ENCODE measurements at regions not wholly inside any gene's neighbourhood (a gene's known extent, or its start where the extent isn't known, plus 50 kb on each side); places are given as distances from the start of the nearest gene placed in this dataset.

DNA sequence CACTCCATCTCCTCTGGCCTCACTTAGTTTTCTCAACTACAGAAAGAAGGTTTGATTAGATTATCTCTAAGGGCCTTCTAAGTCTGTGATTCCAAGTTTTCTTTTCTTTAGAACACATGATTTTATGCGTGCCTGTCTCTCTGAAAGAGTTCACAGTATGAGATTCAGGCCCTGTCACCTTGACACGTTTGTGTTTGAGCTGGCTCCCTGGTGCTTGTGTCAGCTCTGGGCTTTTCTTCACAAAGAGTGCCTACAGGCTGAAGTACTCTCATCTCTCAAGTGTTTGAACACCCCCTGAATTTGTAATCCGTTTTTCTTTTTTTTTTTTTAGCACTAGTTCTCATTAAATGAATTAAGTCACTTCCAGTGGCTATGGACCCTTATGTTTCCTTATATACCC is 306.9 kb upstream of the C9orf72 start:
- no peaks in the 10 kb centered on the region for H3K79me1 ChIP-seq (ENCODE audit: low read depth in 1 of 2, low read length in 2 of 2)
- H4K8ac ChIP-seq (ENCODE audit: low read depth in 2 of 2, low read length in 2 of 2): no peak overlapping the region
- no peak overlapping the region for H3K18ac ChIP-seq (ENCODE audit: low read depth, low read length)
- H3K4me1 ChIP-seq (ENCODE audit: control insufficient read depth, insufficient read depth, low read length): no peaks in the 10 kb centered on the region
- no peaks in the 10 kb centered on the region for H3K36me3 ChIP-seq (ENCODE audit: control insufficient read depth, insufficient read depth, low read length)
- H3K27ac ChIP-seq (ENCODE audit: insufficient read depth, low read length): no peak overlapping the region
- no peak overlapping the region for H3K23ac ChIP-seq (ENCODE audit: low read depth, low read length)
- no peak overlapping the region for H2AK5ac ChIP-seq (ENCODE audit: low read depth, low read length)
- no peaks in the 10 kb centered on the region for H3K9me1 ChIP-seq (ENCODE audit: insufficient read depth, low read length)
- H2BK15ac ChIP-seq (ENCODE audit: low read depth, low read length): no peak overlapping the region
- no peak overlapping the region for H3K56ac ChIP-seq (ENCODE audit: extremely low read depth, insufficient read depth, low read length)
- H3K4me2 ChIP-seq (ENCODE audit: low read depth, low read length): no peak overlapping the region
- no peak overlapping the region for H2BK120ac ChIP-seq (ENCODE audit: low read depth, low read length)
- no peak overlapping the region for H4K91ac ChIP-seq (ENCODE audit: insufficient read depth, low read depth, low read length)
- DNase-seq (no peak), ATAC-seq (ENCODE audit: low read depth) (no peak)
- no peak overlapping the region for H2BK20ac ChIP-seq (ENCODE audit: low read depth, low read length)
- H2BK5ac ChIP-seq (ENCODE audit: low read depth, low read length, poor library complexity, severe bottlenecking): no peak overlapping the region
- dilution Hi-C loops (cut with HindIII; ENCODE audit: low sequenced_read_pairs, unreplicated experiment) (no loop called here), in situ Hi-C loops (cut with MboI; ENCODE audit: low sequenced_read_pairs) (no loop called here), intact Hi-C loops (cut with micrococcal nuclease) (no loop called here)
- no CpG with 5 or more reads among the region's 3 CpGs for WGBS, 2 experiments (ENCODE audit: extremely low coverage in 2 of 2, insufficient read length in 1 of 2)
- POLR2A ChIA-PET (ENCODE audit: unreplicated experiment): no interaction called here
- H2AK9ac ChIP-seq (replicated peaks; ENCODE audit: low read depth, low read length, poor library complexity): no peak overlapping the region
- H3K9ac ChIP-seq (ENCODE audit: low read depth, low read length): no peak overlapping the region
- TF ChIP-seq MAZ (IDR thresholded peaks at IDR 0.05; ENCODE audit: borderline replicate concordance, low read depth, low read length) (no peak), RCOR1 (IDR thresholded peaks at IDR 0.05; ENCODE audit: insufficient replicate concordance, low read length) (no peak), MXI1 (IDR thresholded peaks at IDR 0.05; ENCODE audit: borderline replicate concordance, low read depth, low read length) (no peak), RFX5 (IDR thresholded peaks at IDR 0.05; ENCODE audit: low read depth, low read length) (no peak), CHD1 (IDR thresholded peaks at IDR 0.05; ENCODE audit: low read depth, low read length) (no peak), CEBPB (IDR thresholded peaks at IDR 0.05; ENCODE audit: low read depth, low read length) (no peak), SMC3 (IDR thresholded peaks at IDR 0.05; ENCODE audit: low read depth, low read length) (no peak), RAD21 (IDR thresholded peaks at IDR 0.05; ENCODE audit: low read length) (no peak), POLR2A (IDR thresholded peaks at IDR 0.05; ENCODE audit: low read depth, low read length) (no peak), FOS (IDR thresholded peaks at IDR 0.05; ENCODE audit: low read depth, low read length) (no peak), BHLHE40 (IDR thresholded peaks at IDR 0.05; ENCODE audit: low read depth, low read length) (no peak), NFE2L2 (IDR thresholded peaks at IDR 0.05; ENCODE audit: low read depth, low read length) (no peak), MAFK (IDR thresholded peaks at IDR 0.05; ENCODE audit: low read depth, low read length) (no peak)
- TF ChIP-seq, protein P1, sequence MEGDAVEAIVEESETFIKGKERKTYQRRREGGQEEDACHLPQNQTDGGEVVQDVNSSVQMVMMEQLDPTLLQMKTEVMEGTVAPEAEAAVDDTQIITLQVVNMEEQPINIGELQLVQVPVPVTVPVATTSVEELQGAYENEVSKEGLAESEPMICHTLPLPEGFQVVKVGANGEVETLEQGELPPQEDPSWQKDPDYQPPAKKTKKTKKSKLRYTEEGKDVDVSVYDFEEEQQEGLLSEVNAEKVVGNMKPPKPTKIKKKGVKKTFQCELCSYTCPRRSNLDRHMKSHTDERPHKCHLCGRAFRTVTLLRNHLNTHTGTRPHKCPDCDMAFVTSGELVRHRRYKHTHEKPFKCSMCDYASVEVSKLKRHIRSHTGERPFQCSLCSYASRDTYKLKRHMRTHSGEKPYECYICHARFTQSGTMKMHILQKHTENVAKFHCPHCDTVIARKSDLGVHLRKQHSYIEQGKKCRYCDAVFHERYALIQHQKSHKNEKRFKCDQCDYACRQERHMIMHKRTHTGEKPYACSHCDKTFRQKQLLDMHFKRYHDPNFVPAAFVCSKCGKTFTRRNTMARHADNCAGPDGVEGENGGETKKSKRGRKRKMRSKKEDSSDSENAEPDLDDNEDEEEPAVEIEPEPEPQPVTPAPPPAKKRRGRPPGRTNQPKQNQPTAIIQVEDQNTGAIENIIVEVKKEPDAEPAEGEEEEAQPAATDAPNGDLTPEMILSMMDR (conservative IDR thresholded peaks at IDR 0.05; ENCODE audit: low read depth, low read length): no peak
- TF ChIP-seq, protein P2, sequence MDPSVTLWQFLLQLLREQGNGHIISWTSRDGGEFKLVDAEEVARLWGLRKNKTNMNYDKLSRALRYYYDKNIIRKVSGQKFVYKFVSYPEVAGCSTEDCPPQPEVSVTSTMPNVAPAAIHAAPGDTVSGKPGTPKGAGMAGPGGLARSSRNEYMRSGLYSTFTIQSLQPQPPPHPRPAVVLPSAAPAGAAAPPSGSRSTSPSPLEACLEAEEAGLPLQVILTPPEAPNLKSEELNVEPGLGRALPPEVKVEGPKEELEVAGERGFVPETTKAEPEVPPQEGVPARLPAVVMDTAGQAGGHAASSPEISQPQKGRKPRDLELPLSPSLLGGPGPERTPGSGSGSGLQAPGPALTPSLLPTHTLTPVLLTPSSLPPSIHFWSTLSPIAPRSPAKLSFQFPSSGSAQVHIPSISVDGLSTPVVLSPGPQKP (IDR thresholded peaks at IDR 0.05; ENCODE audit: borderline replicate concordance, low read depth, low read length): no peak
- TF ChIP-seq, protein P3, sequence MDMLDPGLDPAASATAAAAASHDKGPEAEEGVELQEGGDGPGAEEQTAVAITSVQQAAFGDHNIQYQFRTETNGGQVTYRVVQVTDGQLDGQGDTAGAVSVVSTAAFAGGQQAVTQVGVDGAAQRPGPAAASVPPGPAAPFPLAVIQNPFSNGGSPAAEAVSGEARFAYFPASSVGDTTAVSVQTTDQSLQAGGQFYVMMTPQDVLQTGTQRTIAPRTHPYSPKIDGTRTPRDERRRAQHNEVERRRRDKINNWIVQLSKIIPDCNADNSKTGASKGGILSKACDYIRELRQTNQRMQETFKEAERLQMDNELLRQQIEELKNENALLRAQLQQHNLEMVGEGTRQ (IDR thresholded peaks at IDR 0.05; ENCODE audit: low read depth, low read length): no peak
- CTCF ChIA-PET: no interaction called here
- H3K4ac ChIP-seq (ENCODE audit: low read depth, low read length): no peak overlapping the region
- BruUV-seq (replicated peaks): no TSS peak
- no peaks in the 10 kb centered on the region for H3K9me3 ChIP-seq (ENCODE audit: control insufficient read depth, insufficient read depth, low read length)
- no peak overlapping the region for H2AFZ ChIP-seq (replicated peaks; ENCODE audit: low read length, poor library complexity)
- no peaks in the 10 kb centered on the region for H3K27me3 ChIP-seq (ENCODE audit: control insufficient read depth, insufficient read depth, low read length)
- no peak overlapping the region for H3K4me3 ChIP-seq (ENCODE audit: insufficient read depth, low read depth, low read length)
- no peaks in the 10 kb centered on the region for H4K20me1 ChIP-seq (ENCODE audit: insufficient read depth, low read length)
- no peak overlapping the region for H4K5ac ChIP-seq (ENCODE audit: low read depth, low read length)
- no peak overlapping the region for H3K14ac ChIP-seq (replicated peaks; ENCODE audit: low read depth, low read length)
